Right lobe of liver (tissue), 4 donors: ENCODE measurements at regions not wholly inside any gene's neighbourhood (a gene's known extent, or its start where the extent isn't known, plus 50 kb on each side); places are given as distances from the start of the nearest gene placed in this dataset.
"Not testable (repeated sequence)": the region's sequence is repeated elsewhere in the genome, so short reads cannot be mapped to it uniquely, and the experiment has no call there.

Experiments used
- CTCF ChIP-seq, 4 donors: fragments of 200-600 bp in 3 of 4; fragments of 450-650 bp in 1 of 4; IDR thresholded peaks; one replicate each; pipeline versions ENCODE4 v1.5.1 to v1.8.0; 2016 to 2022; ENCODE audit warnings: antibody characterized with exemption in 4 of 4, mild to moderate bottlenecking in 2 of 4
- POLR2A ChIP-seq: fragments of 450-650 bp; IDR thresholded peaks from one replicate; pipeline ENCODE4 v1.6.1; 2017; ENCODE audit warnings: antibody characterized with exemption, mild to moderate bottlenecking
- donor health status: DM: no; HTN: no; CAD: no.
- donor health status: DM: no; HTN: no; CAD: no.
- donor health status: DM: no; HTN: yes; CAD: no.

DNA sequence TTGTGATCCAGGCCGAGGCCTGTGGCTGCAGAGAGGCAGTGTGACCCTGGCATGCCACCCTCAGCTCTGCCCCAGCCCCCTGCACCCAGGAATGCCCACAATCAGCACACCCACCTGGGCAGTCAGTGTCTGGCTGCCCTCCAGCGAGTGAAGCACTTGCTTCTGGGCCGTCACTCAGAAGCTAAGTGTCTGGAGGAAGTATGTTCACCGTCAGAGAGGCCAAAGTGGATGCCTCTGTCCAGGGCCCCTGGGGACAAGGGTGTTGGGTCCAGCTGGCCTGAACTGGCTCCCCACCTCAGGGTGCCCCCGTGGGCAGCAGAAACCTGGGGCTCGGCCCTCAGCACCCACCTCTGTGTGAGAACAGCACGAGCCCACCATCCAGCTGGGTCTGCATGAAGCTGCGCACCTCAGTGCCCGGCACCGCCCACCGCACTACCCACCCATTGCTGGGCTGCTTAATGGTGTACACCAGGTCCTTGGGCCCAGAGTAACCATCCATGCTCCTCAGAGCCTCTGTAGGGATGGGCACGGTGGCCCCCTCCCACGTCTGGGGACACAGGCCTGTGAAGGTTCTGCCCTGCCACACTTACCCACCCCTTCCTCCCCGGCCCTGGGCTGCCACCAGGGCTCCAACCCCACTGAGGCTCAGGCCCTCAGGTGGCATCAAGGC lies 124.3 kb upstream of the ZSCAN2 start:
- TF ChIP-seq CTCF (IDR thresholded peaks at IDR 0.05); POLR2A: not testable (repeated sequence)
